KMS-11 (cell line): ENCODE measurements at regions not wholly inside any gene's neighbourhood (a gene's known extent, or its start where the extent isn't known, plus 50 kb on each side); places are given as distances from the start of the nearest gene placed in this dataset.

Source experiments
- H2AFZ ChIP-seq: fragments of 200-600 bp; sonication (generic); 2 replicates; pipeline ENCODE4 v1.6.1; 2016; ENCODE audit warnings: antibody characterized with exemption, mixed run types, low read depth
- H3K27ac ChIP-seq: fragments of 200-600 bp; sonication (generic); 2 replicates; pipeline ENCODE4 v1.6.1; 2016; ENCODE audit warnings: mild to moderate bottlenecking, mixed run types
- H3K27me3 ChIP-seq: fragments of 200-600 bp; sonication (generic); 2 replicates; pipeline ENCODE4 v1.6.1; 2017; ENCODE audit warnings: mild to moderate bottlenecking, low read depth, mixed run types, moderate library complexity; ENCODE audit not compliant: insufficient read depth
- H3K36me3 ChIP-seq: fragments of 200-600 bp; sonication (generic); 2 replicates; pipeline ENCODE4 v1.6.1; 2017; ENCODE audit warnings: mild to moderate bottlenecking, mixed run types; ENCODE audit not compliant: insufficient read depth
- H3K4me1 ChIP-seq: fragments of 200-600 bp; sonication (generic); 2 replicates; pipeline ENCODE4 v1.6.1; 2016; ENCODE audit warnings: mild to moderate bottlenecking, low read depth, mixed run types; ENCODE audit not compliant: poor library complexity, severe bottlenecking
- H3K4me2 ChIP-seq: fragments of 200-600 bp; sonication (generic); 2 replicates; pipeline ENCODE4 v1.7.0; 2016; ENCODE audit warnings: mild to moderate bottlenecking, mixed run types
- H3K4me3 ChIP-seq: fragments of 200-600 bp; sonication (generic); IDR thresholded peaks from 2 replicates; pipeline ENCODE4 v1.6.1; 2017; ENCODE audit warnings: low read depth, low read length, mixed read lengths; ENCODE audit not compliant: insufficient read depth
- H3K79me2 ChIP-seq: fragments of 200-600 bp; sonication (generic); 2 replicates; pipeline ENCODE4 v1.6.1; 2016; ENCODE audit warnings: low read depth, mixed run types; ENCODE audit not compliant: insufficient read depth
- H3K9ac ChIP-seq: fragments of 200-600 bp; sonication (generic); 2 replicates; pipeline ENCODE4 v1.6.1; 2016; ENCODE audit warnings: mild to moderate bottlenecking, mixed run types
- H4K20me1 ChIP-seq: fragments of 200-600 bp; sonication (generic); 2 replicates; pipeline ENCODE4 v1.6.1; 2016; ENCODE audit warnings: mild to moderate bottlenecking, mixed run types; ENCODE audit not compliant: insufficient read depth
- CTCF ChIP-seq: fragments of 200-600 bp; sonication (generic); conservative IDR thresholded peaks from 2 replicates; pipeline ENCODE4 v1.6.1; 2017; ENCODE audit warnings: low read depth, mild to moderate bottlenecking, antibody characterized with exemption, low read length, moderate library complexity, mixed read lengths

- H3K4me1 ChIP-seq = no peaks in the 10 kb centered on the region
- H3K4me2 ChIP-seq = no peak overlapping the region
- no peak overlapping the region for H2AFZ ChIP-seq
- H3K36me3 ChIP-seq = no peaks in the 10 kb centered on the region
- H4K20me1 ChIP-seq = no peaks in the 10 kb centered on the region
- no peak overlapping the region for H3K9ac ChIP-seq
- no peaks in the 10 kb centered on the region for H3K27me3 ChIP-seq
- TF ChIP-seq CTCF = no peak
- no peak overlapping the region for H3K4me3 ChIP-seq
- H3K27ac ChIP-seq = no peak overlapping the region
- H3K79me2 ChIP-seq = no peaks in the 10 kb centered on the region
Measured at GRCh38 chr2:21860907-21861306, 737.1 kb downstream of the TDRD15 start.

DNA sequence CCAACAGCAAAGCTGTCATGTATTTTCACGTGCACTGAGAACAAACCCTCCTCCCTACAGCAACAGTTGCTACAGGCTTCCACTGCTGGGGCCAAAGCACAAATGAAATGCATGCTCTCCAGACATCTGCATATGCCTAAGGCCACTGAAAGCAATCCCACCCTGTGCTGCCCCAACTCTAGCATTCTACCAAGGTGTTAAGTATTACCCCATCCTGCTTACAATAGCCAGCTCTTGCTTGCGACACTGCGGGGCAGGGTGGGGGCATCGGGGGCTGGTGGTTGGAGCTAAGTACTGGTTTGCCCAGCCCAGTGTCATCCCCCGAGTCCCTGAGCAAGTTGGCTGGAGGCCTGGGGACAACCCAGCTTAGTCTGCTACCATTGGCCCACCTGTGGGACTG, 742.5 kb downstream of the TDRD15 start:
- no peak overlapping the region for H3K4me2 ChIP-seq
- H3K4me3 ChIP-seq = no peak overlapping the region
- H3K36me3 ChIP-seq = no peaks in the 10 kb centered on the region
- no peaks in the 10 kb centered on the region for H3K27me3 ChIP-seq
- H3K79me2 ChIP-seq = no peaks in the 10 kb centered on the region
- no peak overlapping the region for H3K9ac ChIP-seq
- no peak overlapping the region for H3K27ac ChIP-seq
- no peaks in the 10 kb centered on the region for H3K4me1 ChIP-seq
- no peaks in the 10 kb centered on the region for H4K20me1 ChIP-seq
- TF ChIP-seq CTCF = no peak
- H2AFZ ChIP-seq = no peak overlapping the region

- Histone ChIP-seq H3K4me3 (no peak overlapping the region), H3K9ac (no peak overlapping the region), H3K27ac (no peak overlapping the region), H4K20me1 (no peaks in the 10 kb centered on the region), H3K36me3 (no peaks in the 10 kb centered on the region), H3K4me2 (no peak overlapping the region), H3K27me3 (no peaks in the 10 kb centered on the region), H3K4me1 (no peaks in the 10 kb centered on the region), H3K79me2 (no peaks in the 10 kb centered on the region), H2AFZ (no peak overlapping the region)
- TF ChIP-seq CTCF = no peak
Measured at GRCh38 chr2:21887881-21888280, 764.1 kb downstream of the TDRD15 start.

DNA sequence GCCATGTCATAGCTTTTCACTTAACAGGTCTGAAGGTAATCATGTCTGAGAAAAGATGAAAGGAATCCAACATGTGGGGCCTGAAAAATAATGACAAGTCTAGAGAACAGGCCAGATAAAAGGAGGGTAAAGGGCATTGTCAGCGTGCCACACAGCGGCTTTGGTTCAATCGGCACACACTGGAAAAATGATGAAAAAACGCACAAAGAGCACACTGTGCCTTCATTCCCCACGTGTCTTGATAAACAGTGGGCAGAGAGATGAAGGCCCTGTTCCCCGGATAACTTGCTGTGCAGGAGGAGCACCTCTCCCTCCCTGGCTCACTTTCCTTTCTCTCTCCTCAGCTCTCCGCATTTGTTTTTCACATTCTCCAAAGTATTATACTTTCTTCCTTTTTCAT, 766.3 kb downstream of the TDRD15 start:
- H3K4me1 ChIP-seq = no peaks in the 10 kb centered on the region
- no peaks in the 10 kb centered on the region for H3K79me2 ChIP-seq
- no peaks in the 10 kb centered on the region for H3K27me3 ChIP-seq
- no peaks in the 10 kb centered on the region for H3K36me3 ChIP-seq
- H3K4me3 ChIP-seq = no peak overlapping the region
- H3K27ac ChIP-seq = no peak overlapping the region
- TF ChIP-seq CTCF = no peak
- H2AFZ ChIP-seq = no peak overlapping the region
- no peak overlapping the region for H3K4me2 ChIP-seq
- no peaks in the 10 kb centered on the region for H4K20me1 ChIP-seq
- H3K9ac ChIP-seq = no peak overlapping the region

GRCh38 chr2:21890716-21891115, 766.9 kb downstream of the TDRD15 start:
- Histone ChIP-seq H3K36me3 (no peaks in the 10 kb centered on the region), H2AFZ (no peak overlapping the region), H3K4me3 (no peak overlapping the region), H3K4me2 (no peak overlapping the region), H3K79me2 (no peaks in the 10 kb centered on the region), H3K9ac (no peak overlapping the region), H4K20me1 (no peaks in the 10 kb centered on the region), H3K27ac (no peak overlapping the region), H3K27me3 (no peaks in the 10 kb centered on the region), H3K4me1 (no peaks in the 10 kb centered on the region)
- no peak for TF ChIP-seq CTCF
